NOMO-1 (cell line): ENCODE measurements at regions not wholly inside any gene's neighbourhood (a gene's known extent, or its start where the extent isn't known, plus 50 kb on each side); places are given as distances from the start of the nearest gene placed in this dataset.
"Not testable (repeated sequence)": the region's sequence is repeated elsewhere in the genome, so short reads cannot be mapped to it uniquely, and the experiment has no call there.

Experiments
- DNase-seq, 2 experiments: peaks; one replicate each; lab custom pipeline; 2025; ENCODE audit not compliant: unreplicated experiment in 2 of 2; lab: John Stamatoyannopoulos, UW

DNA sequence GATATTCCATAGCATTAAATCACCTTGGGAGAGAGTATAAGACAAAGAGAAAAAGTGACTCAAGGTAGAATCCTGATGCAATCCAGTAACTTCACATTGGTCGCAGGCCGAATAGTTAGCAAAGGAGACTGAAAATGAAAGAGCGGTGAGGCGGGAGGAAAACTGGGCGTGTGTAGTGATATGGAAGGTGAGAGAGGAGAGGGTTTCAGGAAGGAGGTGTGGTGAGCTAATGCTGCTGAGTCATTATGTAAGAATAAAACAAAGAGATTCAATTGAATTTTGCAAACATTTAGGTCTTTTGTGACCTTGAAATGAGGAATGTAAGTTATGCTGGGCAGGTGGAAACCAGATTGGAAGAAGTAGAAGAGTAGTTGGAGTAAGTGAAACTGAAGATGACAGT, 235.3 kb downstream of the C3orf38 start:
- no peak for DNase-seq

DNA sequence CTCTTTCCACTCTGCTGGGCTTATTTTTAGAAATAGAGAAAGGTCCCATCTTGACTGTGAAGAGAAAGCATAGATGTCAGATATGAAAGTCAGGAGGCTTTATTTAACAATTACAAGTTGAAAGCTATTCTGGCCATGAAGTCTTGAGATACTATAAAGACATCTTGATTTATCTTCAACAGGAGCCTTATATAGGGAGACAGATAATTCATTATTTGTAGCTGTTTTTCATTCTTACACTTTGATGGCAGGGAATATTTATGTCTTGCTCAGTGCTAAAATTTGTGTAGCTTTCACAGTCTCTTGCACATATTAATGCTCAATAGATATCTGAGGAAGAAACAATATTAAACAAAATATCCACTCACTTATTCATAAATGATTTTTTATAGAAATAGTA, 248.8 kb downstream of the C3orf38 start:
- DNase-seq = no peak

DNA sequence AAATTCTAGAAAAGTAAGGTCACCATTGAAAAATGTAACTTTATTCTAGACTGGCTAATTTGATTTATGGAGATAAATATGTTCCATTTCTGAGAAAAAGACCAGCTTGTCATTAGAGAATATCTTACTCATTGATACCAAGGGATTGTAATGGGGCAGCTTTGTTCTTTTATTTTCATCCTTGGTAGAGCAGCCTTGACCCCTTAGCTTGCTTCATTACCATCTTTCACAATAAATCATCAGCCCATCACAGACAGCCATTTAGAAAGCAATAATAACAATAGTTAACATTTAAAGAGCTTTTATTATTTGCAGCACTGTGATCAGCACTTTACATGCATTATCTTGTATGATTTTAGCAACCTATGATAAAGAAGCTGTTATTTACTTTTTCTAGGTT, 253.6 kb downstream of the C3orf38 start:
- DNase-seq = no peak

DNA sequence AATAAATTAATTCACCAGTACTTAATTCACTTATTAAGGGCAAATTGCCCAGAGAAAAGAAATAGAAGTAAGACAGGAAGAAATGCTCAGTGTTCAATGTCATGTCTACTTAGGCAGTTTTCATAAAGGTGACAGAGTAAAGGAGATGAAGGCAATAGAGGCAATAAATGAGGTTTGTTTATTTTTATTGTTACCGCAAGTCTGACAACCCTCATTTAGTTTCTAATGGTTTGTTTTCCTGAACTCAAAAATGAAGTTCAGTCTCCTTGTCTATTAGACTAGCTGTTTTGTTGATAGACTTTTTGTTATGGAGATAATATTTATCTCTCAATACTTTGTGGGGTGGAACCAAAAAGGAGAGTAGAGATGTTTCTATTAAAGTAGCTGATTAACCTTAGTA, 258.3 kb downstream of the C3orf38 start:
- no peak for DNase-seq

DNA sequence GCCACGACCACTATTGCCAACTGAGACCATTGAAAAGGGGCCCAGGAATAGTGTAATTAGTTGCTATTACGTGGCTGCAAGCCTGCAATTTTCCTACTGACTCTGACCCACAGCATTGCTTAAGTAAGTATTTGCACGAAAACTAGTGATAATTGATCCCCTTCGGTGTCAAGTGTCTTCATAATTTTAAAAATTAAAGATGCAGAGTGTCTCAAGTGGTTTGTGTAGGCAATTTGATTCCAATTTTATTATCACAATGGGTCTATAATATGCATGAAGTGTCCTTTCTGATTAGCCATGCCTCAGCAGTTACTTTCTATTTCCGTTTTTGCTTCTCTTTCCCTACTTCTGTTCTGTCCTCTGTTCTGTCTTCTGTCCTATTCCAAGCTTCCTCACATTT, 259.2 kb downstream of the C3orf38 start:
- no peak for DNase-seq

DNA sequence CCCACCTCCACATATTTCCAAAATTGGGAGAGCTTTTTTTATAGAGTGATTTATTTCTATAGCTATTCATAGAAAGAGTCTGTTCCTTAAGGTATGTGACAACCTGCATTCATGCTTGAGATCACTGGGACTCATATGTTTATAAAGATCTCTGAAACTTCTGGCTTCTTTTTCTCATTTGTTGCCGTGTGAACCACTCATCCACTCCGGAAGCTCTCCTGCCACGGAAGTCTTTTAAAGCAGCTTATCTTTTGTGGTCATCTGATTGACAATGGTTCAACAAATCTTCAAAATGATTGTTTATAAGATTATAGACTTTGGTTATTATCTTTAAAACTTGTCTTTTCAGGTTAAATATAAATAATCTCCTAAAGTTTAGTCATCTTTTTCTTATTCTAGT, 260.5 kb downstream of the C3orf38 start:
- DNase-seq = no peak

DNA sequence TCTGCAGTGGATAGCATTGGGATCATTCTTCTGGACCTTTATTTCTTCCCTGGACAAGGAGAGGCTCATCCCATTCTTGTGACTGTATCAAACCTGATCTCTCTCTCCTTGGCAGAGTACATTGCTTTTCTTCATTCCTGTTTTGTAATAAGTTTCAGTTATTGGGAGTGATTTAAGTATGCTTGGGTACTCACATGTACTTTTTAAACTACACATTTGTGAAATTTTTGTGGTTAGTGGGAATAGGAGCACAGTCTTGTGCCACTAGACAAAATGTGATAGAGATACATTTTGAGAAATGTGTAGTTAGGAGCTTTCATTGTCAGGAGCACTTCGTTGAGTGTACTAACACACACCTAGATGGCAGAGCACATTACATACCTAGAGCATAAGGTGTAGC, 262.6 kb downstream of the C3orf38 start:
- DNase-seq = no peak

DNA sequence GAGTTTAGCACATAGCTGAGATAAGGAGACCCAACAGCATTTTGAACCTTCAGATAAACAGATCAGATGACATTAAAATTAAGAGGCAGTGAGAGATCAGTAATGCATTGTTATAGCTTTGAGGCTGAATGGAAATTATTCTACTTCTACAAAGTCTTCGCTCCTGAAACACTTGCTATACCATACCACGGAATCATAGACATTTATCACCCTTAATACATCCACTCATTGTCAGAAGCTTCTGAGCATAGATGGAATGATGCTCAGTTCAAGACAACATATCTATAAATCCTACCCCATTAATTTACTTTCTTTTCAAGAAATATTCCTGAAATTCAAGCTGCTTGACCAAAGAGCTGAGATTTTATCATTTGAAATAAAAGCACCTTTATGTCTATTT, 266.7 kb downstream of the C3orf38 start:
- no peak for DNase-seq

DNA sequence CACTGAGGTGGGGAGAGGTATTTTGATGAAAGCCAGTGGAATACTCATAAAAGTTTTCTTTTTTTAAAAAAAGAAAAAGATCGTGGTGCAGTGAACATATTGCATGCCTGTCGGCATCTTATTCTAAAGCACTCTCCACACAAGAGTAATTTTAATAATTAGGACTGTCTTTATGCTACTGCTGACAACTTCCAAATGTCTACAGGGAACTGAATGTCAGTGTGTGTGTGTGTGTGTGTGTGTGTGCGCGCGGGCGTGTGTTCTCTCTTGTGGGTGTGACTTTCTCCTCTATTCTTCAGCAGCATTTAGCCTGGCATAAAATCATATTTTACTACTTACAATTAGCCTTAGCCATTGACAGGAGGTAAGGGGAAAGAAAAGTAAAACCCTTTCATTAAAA, 268.5 kb downstream of the C3orf38 start:
- DNase-seq = no peak

DNA sequence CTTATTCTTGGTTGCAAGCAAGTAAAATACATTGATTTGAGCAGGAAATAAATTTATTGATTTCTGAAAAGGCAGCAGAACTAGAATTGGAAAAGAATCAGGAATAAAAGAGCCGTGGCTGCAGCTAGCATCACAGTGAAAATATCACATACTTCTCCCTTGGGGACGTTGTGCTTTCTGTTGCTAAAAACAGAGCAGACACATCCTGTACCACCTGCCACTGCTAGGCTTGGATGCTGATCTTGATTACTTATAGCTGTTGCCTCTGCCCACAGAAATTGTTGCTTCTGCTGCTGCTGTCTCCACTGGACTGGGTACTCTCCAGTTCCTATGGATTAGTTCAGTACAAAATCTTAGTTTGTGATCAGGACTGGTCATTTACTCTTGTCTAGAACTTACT, 283.8 kb downstream of the C3orf38 start:
- no peak for DNase-seq

DNA sequence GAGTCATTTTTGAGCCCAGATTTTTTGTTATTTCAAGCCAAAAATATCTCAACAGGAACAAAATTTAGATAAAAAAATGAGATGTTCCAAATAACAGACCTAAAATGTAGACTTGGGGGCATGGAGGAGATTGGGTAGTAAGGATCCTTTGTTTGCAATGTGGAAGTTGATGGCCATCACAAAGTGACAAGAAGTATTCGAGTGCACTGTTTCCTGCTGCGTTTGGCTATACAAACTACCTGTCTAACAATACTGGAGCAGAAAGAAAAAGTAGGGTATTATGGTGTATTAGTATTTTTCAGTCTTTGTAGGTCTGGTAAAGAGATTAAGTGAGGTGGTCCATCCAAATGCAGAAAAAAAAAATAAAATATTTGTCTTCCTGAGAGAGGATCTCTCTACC, 284.2 kb downstream of the C3orf38 start:
- DNase-seq = no peak

DNA sequence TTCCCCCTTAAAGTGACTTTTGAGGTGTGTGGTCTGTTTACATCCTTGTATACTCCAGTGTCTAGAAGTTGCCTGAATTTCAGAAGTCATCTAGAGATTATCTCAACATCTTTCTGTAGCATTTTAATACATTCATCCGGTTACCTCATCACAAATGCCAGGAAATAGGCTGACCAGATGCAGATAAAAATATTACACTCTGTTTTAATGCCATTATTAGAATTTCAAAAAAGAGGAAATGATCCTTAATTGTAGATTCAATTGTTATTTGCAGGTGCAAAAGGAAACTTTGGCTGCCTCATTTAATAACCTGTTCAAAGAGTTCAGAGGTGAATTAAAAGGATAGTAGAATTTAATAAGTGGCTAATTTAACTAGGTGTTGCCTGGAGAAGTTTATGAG, 290.9 kb downstream of the C3orf38 start:
- no peak for DNase-seq

DNA sequence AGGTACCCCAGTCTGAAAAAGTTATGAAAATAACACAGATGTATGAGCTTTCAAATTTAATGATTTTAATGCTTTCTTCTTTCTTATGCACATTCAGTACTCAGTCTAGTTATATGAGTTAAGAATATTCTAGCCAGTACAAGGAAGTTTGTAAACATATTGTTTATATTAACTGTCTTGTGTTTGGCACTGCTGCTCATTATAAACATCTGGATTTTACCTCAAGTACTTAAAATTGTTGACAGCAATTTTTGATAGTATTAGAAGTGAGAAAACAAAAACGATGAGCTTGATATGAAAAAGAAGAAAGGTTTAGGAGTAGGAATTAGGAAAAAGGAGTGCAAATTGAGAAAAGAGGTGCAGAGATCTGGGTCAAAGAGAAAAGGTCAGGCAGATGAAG, 293.3 kb downstream of the C3orf38 start:
- no peak for DNase-seq

DNA sequence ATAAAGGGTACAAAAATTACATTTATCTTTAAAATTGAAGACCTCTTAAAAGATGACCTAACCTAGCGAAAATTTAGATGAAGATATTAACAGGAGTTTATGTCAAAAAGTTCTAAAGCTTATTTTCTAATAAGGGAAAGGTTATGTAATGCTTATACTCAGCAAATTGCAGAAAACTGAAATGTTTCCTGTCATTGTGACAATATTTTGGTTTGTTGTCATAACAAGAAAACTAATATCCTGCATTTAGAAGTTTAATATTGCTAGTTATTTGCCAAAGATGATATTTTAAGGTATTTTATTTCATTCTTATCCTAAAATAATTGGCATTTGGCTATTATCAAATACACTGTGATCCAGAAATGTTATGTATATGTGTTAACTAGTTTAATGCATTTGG, 294.5 kb downstream of the C3orf38 start:
- no peak for DNase-seq

DNA sequence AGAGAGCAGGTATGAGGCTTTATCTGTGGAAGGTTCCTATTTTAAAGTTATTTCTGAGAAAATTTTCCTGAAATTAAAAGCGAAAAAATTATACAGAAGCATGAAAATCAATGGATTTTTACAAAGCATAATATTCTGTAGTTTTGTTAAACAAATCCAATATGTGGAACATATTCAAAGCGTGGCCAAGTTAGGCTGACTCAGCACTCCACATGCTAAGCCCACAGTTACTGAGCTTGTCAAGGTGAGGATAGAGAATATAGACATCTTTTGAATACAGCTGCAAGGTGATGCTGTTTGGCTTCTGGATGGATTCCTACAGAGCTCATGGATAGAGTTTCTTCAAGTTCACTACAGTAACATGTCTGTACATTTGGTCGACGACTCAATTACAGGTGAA, 302.5 kb downstream of the C3orf38 start:
- no peak for DNase-seq

DNA sequence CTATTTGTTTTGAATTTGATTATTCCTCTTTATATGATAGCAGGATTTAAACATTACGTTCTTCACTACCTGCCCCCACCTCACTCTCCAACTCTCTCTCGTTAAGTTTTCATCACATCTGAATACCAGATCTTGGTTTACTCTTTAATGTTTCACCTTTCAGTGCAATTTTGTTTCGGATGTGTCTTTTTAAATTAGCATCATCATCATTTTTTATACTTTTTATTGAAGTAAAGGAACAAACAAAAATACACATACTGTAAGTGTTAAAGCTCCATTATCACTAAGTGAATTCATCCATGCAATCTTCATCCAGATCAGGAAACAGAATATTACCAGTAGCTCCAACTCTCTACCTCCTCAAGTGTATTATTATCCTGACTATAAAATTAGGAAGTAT, 310.6 kb downstream of the C3orf38 start:
- DNase-seq = no peak

DNA sequence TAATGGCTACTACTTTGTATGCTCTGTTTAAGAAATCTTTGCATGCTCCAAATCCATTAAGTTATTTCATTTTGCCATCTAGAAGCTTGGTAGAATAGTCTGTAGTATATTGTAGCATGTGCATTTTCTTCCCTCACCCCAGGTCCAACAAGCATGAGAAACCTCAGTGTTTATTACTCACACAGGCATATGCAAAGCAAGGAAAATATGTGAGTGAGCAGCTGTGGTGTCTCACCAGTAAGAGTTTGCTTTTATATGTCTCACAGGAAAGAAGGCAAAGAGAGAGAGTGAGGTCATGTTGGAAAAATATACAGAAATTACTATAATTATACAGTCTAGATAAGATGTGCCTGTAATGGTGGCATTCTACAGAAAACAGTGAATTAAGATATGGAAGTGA, 312.5 kb downstream of the C3orf38 start:
- no peak for DNase-seq

DNA sequence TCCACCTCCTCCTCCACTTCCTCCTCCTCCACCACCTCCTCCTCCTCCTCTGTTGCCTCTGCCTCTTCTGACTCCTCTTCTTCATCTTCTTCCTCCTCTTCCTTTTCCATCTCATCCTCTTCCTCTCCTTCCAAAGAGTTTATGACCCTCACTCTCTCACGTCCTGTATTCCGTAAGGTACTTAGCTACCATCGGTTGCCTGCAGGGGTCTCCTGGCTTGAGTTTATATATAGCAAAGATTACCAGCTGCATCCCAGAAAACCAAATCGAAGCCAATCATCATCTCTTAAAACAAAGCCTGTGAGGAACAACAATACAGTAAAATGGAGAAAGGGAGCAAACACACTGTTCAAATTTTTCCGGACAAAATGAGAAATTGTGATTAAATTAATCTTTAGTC, 317.4 kb downstream of the C3orf38 start:
- no peak for DNase-seq

DNA sequence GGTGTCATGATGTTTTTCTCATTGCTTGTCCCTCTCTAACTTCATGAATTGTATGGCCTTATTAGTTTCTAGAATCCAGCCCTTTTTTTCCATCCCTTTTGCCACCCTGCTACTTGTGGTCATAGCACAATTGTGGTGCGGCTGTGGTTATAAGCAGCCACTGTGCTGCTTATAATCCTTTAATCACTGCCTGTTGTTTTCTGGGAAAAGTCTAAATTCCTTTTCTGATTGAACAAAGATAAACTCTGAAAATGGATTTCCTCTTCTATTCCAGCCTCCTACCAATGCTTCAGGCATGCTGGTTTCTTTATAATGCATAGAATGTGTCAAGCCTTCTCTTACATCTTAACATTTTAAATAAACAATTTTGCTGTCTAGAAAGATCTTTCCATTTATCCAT, 319.5 kb downstream of the C3orf38 start:
- no peak for DNase-seq

DNA sequence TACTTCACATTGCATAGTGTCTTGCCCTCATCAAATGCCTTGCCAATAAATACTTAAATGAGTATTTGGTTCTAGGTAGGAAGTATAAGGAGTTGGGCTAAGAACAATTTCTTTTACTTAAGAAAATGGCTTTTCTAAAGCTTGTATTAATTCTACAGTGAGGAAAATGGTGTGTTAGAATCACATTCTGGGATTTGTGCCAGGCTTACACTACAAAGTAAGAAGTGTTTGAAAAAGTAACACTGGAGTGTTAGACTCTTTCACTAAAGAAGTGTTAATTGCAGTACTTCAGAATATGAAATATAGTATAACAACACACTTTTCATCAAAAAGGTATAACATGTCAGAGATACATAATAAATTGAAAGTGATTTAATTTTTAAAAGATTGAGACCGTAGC, 328.7 kb downstream of the C3orf38 start:
- DNase-seq = no peak

DNA sequence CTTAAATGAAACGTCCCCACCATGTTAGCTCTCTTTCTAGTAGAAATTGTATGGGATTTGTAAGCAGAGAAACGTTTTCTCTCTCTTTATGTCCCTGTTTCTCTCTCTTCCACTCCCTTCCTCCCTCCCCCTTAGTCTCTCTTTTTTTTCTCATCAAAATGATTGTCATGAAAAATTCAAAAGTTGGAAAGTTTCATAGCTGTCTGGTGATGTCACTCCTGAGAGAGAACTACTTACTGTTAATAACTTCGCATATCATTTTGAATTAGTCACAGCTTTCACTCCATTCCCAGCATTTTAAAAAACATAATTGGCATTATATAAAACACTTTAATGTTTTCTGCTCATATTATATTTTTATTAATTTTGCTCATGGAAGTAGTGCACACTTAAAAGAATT, 331.1 kb downstream of the C3orf38 start:
- no peak for DNase-seq

DNA sequence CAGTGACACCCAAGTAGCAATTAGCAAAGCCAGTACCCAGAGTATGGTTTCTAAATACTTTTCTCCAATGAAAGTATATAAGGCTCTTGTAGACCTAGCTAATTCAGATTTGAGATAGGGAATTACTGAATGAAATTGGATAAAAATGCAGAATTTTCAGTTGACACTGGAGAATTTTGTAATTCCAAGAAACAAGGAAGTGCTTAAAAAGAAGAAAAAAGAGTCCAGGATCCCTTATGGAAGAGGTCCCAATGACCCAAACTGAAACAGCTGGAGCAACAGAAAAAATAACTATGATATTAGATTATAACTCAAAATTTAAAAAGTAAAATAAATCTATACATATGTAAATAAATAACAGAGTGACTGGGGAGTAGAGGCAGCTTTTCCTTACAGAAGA, 335.2 kb downstream of the C3orf38 start:
- DNase-seq = no peak

DNA sequence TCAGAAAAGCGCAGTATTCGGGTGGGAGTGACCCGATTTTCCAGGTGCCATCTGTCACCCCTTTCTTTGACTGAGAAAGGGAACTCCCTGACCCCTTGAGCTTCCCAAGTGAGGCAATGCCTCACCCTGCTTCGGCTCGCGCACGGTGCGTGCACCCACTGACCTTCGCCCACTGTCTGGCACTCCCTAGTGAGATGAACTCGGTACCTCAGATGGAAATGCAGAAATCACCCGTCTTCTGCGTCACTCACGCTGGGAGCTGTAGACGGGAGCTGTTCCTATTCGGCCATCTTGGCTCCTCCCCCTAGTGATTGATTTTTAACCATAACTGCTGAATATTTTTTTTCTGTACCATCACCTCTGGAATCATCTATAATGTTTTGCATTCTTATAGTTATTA, 359.1 kb downstream of the C3orf38 start:
- DNase-seq = not testable (repeated sequence)

DNA sequence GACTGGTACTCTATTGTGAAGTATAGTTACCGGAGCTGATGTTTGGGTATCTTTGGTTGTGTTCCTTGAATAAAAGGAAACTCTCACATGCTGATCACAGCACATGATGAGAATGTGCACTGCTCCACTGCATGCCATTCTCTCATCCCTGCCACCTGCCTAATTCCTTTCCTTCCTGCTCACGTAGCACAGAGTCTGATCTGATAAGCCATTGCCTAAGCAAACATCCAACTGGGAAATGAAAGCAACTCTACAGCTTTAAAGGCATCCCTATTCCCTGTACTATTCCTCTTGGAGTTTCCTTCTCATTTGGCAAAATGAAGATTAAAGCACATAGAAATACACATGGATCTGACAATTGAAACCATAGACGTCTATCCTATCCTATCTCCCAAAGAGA, 359.8 kb downstream of the C3orf38 start:
- no peak for DNase-seq
